BLaER1 treated with 17β-estradiol and CSF1 and Interleukin-3, amounts not matched to agents 10 nM and 100 nM (cell line): ENCODE measurements at regions not wholly inside any gene's neighbourhood (a gene's known extent, or its start where the extent isn't known, plus 50 kb on each side); places are given as distances from the start of the nearest gene placed in this dataset.

Experiments used
- H3K27ac ChIP-seq, 11 experiments: shearing (Covaris generic); formaldehyde crosslinking; 2 replicates each; pipeline ENCODE4 v1.8.1; 2022
- H3K27me3 ChIP-seq, 11 experiments: shearing (Covaris generic); formaldehyde crosslinking; 2 replicates each; pipeline ENCODE4 v1.8.1; 2022
- H3K36me3 ChIP-seq, 11 experiments: shearing (Covaris generic); formaldehyde crosslinking; 2 replicates each; pipeline ENCODE4 v1.8.1; 2022
- H3K4me1 ChIP-seq, 10 experiments: shearing (Covaris generic); formaldehyde crosslinking; 2 replicates each; pipeline ENCODE4 v1.8.1; 2022
- H3K4me2 ChIP-seq, 11 experiments: shearing (Covaris generic); formaldehyde crosslinking; 2 replicates each; pipeline ENCODE4 v1.8.1; 2022
- H3K4me3 ChIP-seq, 10 experiments: shearing (Covaris generic); formaldehyde crosslinking; 2 replicates each; pipeline ENCODE4 v1.8.1; 2022
- H3K9ac ChIP-seq, 11 experiments: shearing (Covaris generic); formaldehyde crosslinking; 2 replicates each; pipeline ENCODE4 v1.8.1; 2022
- H3K9me3 ChIP-seq, 11 experiments: shearing (Covaris generic); formaldehyde crosslinking; replicated peaks in 1 of 11; 2 replicates each; pipeline ENCODE4 v1.8.1; 2022
- H4K20me1 ChIP-seq, 11 experiments: shearing (Covaris generic); formaldehyde crosslinking; 2 replicates each; pipeline ENCODE4 v1.8.1; 2022
- Cebpa-rat ChIP-seq, 11 experiments: shearing (Covaris generic); IDR thresholded peaks; 2 replicates each; pipeline ENCODE4 v1.8.1; 2022

DNA sequence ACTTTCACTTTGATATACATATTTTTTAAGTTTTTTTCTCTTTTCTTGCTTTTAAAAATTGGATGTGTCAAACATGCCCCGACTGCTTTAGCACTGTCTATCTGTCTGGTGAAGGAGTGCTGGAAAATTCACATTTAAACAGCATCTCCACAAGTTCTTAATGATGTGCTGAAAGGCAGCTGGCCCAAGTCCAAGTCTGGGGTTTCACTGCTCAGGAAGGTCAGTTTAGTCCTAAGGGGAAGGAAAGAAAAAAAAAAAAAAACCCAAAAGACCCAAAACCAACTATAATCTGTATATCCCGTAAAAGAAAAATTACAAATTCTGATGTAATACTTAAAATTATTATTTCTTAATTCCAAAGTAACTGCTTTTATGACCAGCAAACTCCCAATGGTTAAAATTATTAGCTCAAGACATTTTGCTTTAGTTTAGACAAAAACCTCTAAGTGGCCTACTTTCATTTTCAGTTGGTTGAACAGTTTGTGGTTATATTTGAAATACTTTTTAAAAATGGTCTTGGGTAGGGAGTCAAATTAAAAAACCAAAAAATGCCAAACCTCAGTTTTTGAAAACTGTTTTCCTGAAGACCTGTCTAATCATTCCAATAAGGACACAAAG, 79.5 kb upstream of the PREP start:
- peaks cover 0 to 5% (median 3%) of the 10 kb centered on the region in 11 experiments; a peak in 10 of 22 replicates for H3K9me3 ChIP-seq
- H4K20me1 ChIP-seq, result no peaks in the 10 kb centered on the region
- H3K4me1 ChIP-seq, result peaks cover 12 to 30% (median 25%) of the 10 kb centered on the region in 10 experiments
- peak overlapping the region; percentile 41 to 78 (median 64); a peak in 21 of 22 replicates for H3K4me2 ChIP-seq
- TF ChIP-seq Cebpa-rat (IDR thresholded peaks at IDR 0.05), result no peak
- H3K36me3 ChIP-seq, result no peaks in the 10 kb centered on the region
- H3K27me3 ChIP-seq, result no peaks in the 10 kb centered on the region
- H3K9ac ChIP-seq, result peak overlapping the region in 5 of 11 experiments; percentile 0 to 51 (median 32); a peak in 5 of 22 replicates
- H3K27ac ChIP-seq, result peak overlapping the region in 4 of 11 experiments; percentile 14 to 41 (median 24); a peak in 5 of 22 replicates
- H3K4me3 ChIP-seq, result 0 out of 20 replicates have a peak overlapping the region, but pooled peaks of 1 of the 10 experiments have one; percentile 9

- H3K27me3 ChIP-seq, result no peaks in the 10 kb centered on the region
- no peak overlapping the region for H3K9ac ChIP-seq
- H3K4me1 ChIP-seq, result peaks cover 4 to 13% (median 6%) of the 10 kb centered on the region in 10 experiments
- no peaks in the 10 kb centered on the region for H4K20me1 ChIP-seq
- no peaks in the 10 kb centered on the region for H3K36me3 ChIP-seq
- H3K4me3 ChIP-seq, result no peak overlapping the region
- no peak for TF ChIP-seq Cebpa-rat (IDR thresholded peaks at IDR 0.05)
- H3K27ac ChIP-seq, result no peak overlapping the region
- peaks cover 9 to 18% (median 15%) of the 10 kb centered on the region in 11 experiments; a peak in 20 of 22 replicates for H3K9me3 ChIP-seq
- H3K4me2 ChIP-seq, result no peak overlapping the region
Observed at GRCh38 chr6:105476978-105477377, 74.1 kb upstream of the PREP start.

DNA sequence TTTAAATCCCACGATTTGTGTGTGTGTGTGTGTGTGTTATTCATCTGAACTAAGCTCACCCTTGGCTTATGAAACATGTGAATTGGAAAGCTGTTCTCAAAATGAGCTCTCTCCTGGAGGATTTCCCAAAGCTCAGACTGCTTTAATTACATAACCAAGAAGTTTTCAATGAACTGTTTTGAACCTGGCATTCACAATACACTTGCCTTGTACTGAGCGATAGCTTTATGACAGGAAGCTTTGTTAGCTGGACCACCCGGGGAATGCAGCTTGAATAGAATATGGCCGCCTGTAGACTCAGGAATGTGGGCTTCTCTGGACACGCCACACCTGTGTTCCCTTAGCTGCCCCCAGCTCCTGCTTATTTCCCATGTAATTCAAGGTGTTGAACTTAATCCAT, 71.4 kb upstream of the PREP start:
- H3K36me3 ChIP-seq, result no peaks in the 10 kb centered on the region
- no peaks in the 10 kb centered on the region for H4K20me1 ChIP-seq
- no peaks in the 10 kb centered on the region for H3K27me3 ChIP-seq
- H3K4me2 ChIP-seq, result no peak overlapping the region
- TF ChIP-seq Cebpa-rat (IDR thresholded peaks at IDR 0.05), result no peak
- no peak overlapping the region for H3K4me3 ChIP-seq
- peaks cover 0 to 5% (median 0%) of the 10 kb centered on the region in 10 experiments; a peak in 2 of 20 replicates for H3K4me1 ChIP-seq
- H3K9ac ChIP-seq, result no peak overlapping the region
- H3K9me3 ChIP-seq, result peaks cover 9 to 18% (median 15%) of the 10 kb centered on the region in 11 experiments; a peak in 20 of 22 replicates
- H3K27ac ChIP-seq, result no peak overlapping the region

GRCh38 chr6:105469946-105470345, 67.1 kb upstream of the PREP start:
- no peak overlapping the region for H3K9ac ChIP-seq
- no peak for TF ChIP-seq Cebpa-rat (IDR thresholded peaks at IDR 0.05)
- peaks cover 12 to 20% (median 18%) of the 10 kb centered on the region in 11 experiments for H3K9me3 ChIP-seq
- H3K4me3 ChIP-seq, result no peak overlapping the region
- H3K4me1 ChIP-seq, result no peaks in the 10 kb centered on the region
- no peak overlapping the region for H3K4me2 ChIP-seq
- H3K27me3 ChIP-seq, result no peaks in the 10 kb centered on the region
- no peaks in the 10 kb centered on the region for H3K36me3 ChIP-seq
- no peak overlapping the region for H3K27ac ChIP-seq
- no peaks in the 10 kb centered on the region for H4K20me1 ChIP-seq

DNA sequence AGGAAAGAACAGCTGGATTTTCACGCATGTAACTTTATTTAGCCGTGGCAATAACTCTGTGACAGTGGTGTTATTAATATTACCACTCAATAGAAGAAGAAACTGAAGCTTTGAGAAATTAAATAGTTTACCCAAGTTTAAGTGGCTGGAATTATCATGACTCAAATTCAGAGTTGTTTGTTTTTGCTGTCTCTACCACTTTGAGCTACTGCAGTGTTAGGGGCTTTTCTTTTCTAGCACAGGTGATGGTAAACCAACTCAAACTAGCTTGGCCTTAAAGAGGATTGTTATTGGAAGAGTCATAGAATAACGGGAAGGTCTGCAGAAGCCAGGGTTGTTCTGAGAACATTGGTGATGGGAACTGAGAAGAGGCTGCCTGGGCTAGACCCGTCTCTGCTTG, 66.0 kb upstream of the PREP start:
- Histone ChIP-seq H3K36me3 (no peaks in the 10 kb centered on the region), H3K27ac (no peak overlapping the region), H3K9me3 (peaks cover 12 to 24% (median 18%) of the 10 kb centered on the region in 11 experiments), H3K4me2 (no peak overlapping the region), H3K27me3 (no peaks in the 10 kb centered on the region), H3K9ac (no peak overlapping the region), H3K4me1 (no peaks in the 10 kb centered on the region), H4K20me1 (no peaks in the 10 kb centered on the region), H3K4me3 (no peak overlapping the region)
- no peak for TF ChIP-seq Cebpa-rat (IDR thresholded peaks at IDR 0.05)

DNA sequence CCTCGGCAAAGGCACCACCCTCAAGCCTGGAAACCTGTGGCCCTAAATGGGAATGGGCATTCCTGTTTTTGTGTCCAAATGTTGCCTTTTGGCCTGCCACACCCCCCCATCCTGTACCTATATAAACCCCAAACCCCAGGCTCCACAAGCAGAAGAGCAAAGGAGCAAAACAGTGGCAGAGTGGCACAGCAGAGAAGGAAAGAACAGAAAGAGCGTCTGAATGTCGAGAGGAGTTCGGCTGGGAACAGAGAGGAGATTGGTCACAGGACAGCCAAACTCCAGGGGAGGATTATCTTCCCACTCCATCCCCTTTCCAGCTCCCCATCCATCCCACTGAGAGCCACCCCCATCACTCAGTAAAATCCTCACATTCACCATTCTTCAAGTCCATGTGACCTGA, 58.0 kb upstream of the PREP start:
- Histone ChIP-seq H3K36me3 (no peaks in the 10 kb centered on the region), H3K4me3 (no peak overlapping the region), H3K4me2 (no peak overlapping the region), H3K27ac (no peak overlapping the region), H3K4me1 (peaks cover 0 to 18% (median 7%) of the 10 kb centered on the region in 10 experiments; a peak in 9 of 20 replicates), H3K27me3 (no peaks in the 10 kb centered on the region), H3K9me3 (peaks cover 5 to 28% (median 10%) of the 10 kb centered on the region in 11 experiments), H4K20me1 (no peaks in the 10 kb centered on the region), H3K9ac (no peak overlapping the region)
- no peak for TF ChIP-seq Cebpa-rat (IDR thresholded peaks at IDR 0.05)

DNA sequence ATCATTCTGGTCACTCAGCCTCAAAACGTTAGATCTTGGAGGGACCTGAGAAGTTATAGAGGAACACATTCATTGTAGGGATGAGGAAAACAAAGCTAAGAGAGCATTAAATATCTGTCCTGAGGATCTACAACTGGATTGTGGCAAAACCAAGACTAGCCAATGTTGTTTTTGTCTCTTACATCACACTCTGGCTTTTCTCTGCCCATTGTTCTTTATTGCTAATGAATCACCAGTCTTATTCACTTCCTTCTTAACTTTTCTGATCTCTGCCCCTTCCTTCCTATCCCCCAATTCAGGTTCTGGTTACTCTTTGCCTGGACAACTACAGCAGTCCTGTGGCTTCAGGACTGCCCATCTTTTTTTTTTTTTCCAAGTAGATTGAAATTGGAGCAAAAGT, 57.0 kb upstream of the PREP start:
- Histone ChIP-seq H3K9ac (no peak overlapping the region), H3K4me2 (peak overlapping the region in 6 of 11 experiments; percentile 24 to 63 (median 37); a peak in 11 of 22 replicates), H3K36me3 (no peaks in the 10 kb centered on the region), H3K4me3 (no peak overlapping the region), H3K27me3 (no peaks in the 10 kb centered on the region), H4K20me1 (no peaks in the 10 kb centered on the region), H3K4me1 (peaks cover 0 to 18% (median 7%) of the 10 kb centered on the region in 10 experiments; a peak in 9 of 20 replicates), H3K27ac (peak overlapping the region in 3 of 11 experiments; percentile 56 to 66 (median 63); a peak in 6 of 22 replicates), H3K9me3 (peaks cover 0 to 18% (median 3%) of the 10 kb centered on the region in 11 experiments; a peak in 9 of 22 replicates)
- TF ChIP-seq Cebpa-rat (IDR thresholded peaks at IDR 0.05), result no peak

GRCh38 chr6:105459049-105459448, 56.2 kb upstream of the PREP start:
- no peak for TF ChIP-seq Cebpa-rat (IDR thresholded peaks at IDR 0.05)
- H3K27ac ChIP-seq, result peak overlapping the region in 1 of 11 experiments; percentile 66; a peak in 1 of 22 replicates
- no peak overlapping the region for H3K4me3 ChIP-seq
- H3K9ac ChIP-seq, result no peak overlapping the region
- peaks cover 0 to 20% (median 7%) of the 10 kb centered on the region in 10 experiments; a peak in 9 of 20 replicates for H3K4me1 ChIP-seq
- H3K27me3 ChIP-seq, result no peaks in the 10 kb centered on the region
- peak overlapping the region in 2 of 11 experiments; percentile 43; a peak in 1 of 22 replicates for H3K4me2 ChIP-seq
- H3K9me3 ChIP-seq, result peaks cover 0 to 16% (median 3%) of the 10 kb centered on the region in 11 experiments; a peak in 8 of 22 replicates
- H4K20me1 ChIP-seq, result no peaks in the 10 kb centered on the region
- H3K36me3 ChIP-seq, result no peaks in the 10 kb centered on the region

DNA sequence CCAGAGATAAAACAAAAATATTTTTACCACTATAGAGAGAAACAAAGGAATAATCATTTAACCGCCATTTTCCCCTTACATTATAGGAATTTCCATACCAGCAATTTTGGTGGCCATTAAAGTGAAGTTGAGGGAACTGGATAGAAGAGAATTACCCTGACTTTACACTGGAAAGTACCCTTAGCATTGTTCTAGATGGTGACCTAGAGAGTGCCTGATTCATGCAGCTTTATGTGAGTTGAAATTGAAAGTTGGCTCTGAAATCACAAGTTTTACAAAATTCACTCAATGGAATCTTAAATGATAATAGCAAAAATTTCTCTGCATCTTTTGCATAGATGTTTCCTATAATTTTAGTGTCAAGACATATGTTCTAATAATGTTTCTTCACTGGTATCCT, 55.7 kb upstream of the PREP start:
- no peak for TF ChIP-seq Cebpa-rat (IDR thresholded peaks at IDR 0.05)
- Histone ChIP-seq H3K4me2 (no peak overlapping the region), H3K27ac (no peak overlapping the region), H3K4me1 (peaks cover 1 to 25% (median 9%) of the 10 kb centered on the region in 10 experiments; a peak in 18 of 20 replicates), H3K9ac (no peak overlapping the region), H3K4me3 (no peak overlapping the region), H3K27me3 (no peaks in the 10 kb centered on the region), H4K20me1 (no peaks in the 10 kb centered on the region), H3K9me3 (peaks cover 0 to 16% (median 3%) of the 10 kb centered on the region in 11 experiments; a peak in 8 of 22 replicates), H3K36me3 (no peaks in the 10 kb centered on the region)
